ENCODE measurements at regions not wholly inside any gene's neighbourhood (a gene's known extent, or its start where the extent isn't known, plus 50 kb on each side); places are given as distances from the start of the nearest gene placed in this dataset.

DNA sequence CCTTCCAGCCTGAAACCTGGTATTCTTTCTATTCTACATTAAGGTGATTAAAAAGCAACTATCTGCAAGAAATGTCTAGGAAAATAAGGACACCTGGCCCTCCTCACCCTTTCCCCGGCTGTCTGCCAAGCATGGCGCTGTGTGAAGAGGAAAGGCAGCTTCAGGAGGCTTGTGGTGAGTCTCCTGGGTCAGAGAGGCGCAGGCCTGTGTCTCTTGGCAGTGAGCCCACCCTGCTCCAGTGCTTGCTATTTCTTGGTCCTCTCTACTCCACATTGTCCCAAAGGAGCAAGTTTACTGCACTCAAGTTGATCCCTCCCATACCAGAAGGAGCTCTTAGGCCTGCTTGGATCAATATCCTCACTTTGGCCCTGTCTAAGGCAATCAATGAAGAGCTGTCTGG is 520.7 kb upstream of the B3GAT1 start:
- Histone ChIP-seq H3K9me3 (no peaks in the 10 kb centered on the region), H3K27me3 (no peaks in the 10 kb centered on the region), H3K27ac (no peak overlapping the region), H3K4me1 (no peaks in the 10 kb centered on the region), H3K36me3 (replicated peaks in 1 of 2; ENCODE audit: insufficient read depth in 1 of 2, low read depth in 2 of 2) (no peaks in the 10 kb centered on the region), H3K4me3 (no peak overlapping the region)
- no peak for TF ChIP-seq CTCF (IDR thresholded peaks at IDR 0.05)
- no peak for TF ChIP-seq POLR2A (IDR thresholded peaks at IDR 0.05)
- intact Hi-C loops (cut with DNase I): no loop called here
- ATAC-seq: no peak
- 63 to 67% methylated on average over 3 of the region's 3 CpGs for WGBS, 2 donors
- no peak for DNase-seq

GRCh38 chr11:134925432-134925831 is 513.4 kb upstream of the B3GAT1 start:
- Histone ChIP-seq H3K27me3 (no peaks in the 10 kb centered on the region), H3K27ac (no peak overlapping the region), H3K36me3 (replicated peaks in 1 of 2; ENCODE audit: insufficient read depth in 1 of 2, low read depth in 2 of 2) (no peaks in the 10 kb centered on the region), H3K4me3 (no peak overlapping the region), H3K9me3 (no peaks in the 10 kb centered on the region), H3K4me1 (no peaks in the 10 kb centered on the region)
- no peak for TF ChIP-seq CTCF (IDR thresholded peaks at IDR 0.05)
- no peak for TF ChIP-seq POLR2A (IDR thresholded peaks at IDR 0.05)
- WGBS, 2 donors: 69 to 74% methylated on average over 3 of the region's 3 CpGs
- DNase-seq (no peak), ATAC-seq (no peak)
- intact Hi-C loops (cut with DNase I): no loop called here

- no peak for ATAC-seq
- no peaks in the 10 kb centered on the region for H3K9me3 ChIP-seq
- no peak overlapping the region for H3K27ac ChIP-seq
- WGBS, 2 donors: 35 to 43% methylated on average over 7 of the region's 7 CpGs
- no peaks in the 10 kb centered on the region for H3K27me3 ChIP-seq
- no peaks in the 10 kb centered on the region for H3K4me1 ChIP-seq
- intact Hi-C loops (cut with DNase I): no loop called here
- DNase-seq: no peak
- no peak overlapping the region for H3K4me3 ChIP-seq
- H3K36me3 ChIP-seq (replicated peaks in 1 of 2; ENCODE audit: insufficient read depth in 1 of 2, low read depth in 2 of 2): no peaks in the 10 kb centered on the region
- TF ChIP-seq POLR2A (IDR thresholded peaks at IDR 0.05) (no peak), CTCF (IDR thresholded peaks at IDR 0.05) (no peak)
Measured at GRCh38 chr11:134923441-134923840, 511.4 kb upstream of the B3GAT1 start.

DNA sequence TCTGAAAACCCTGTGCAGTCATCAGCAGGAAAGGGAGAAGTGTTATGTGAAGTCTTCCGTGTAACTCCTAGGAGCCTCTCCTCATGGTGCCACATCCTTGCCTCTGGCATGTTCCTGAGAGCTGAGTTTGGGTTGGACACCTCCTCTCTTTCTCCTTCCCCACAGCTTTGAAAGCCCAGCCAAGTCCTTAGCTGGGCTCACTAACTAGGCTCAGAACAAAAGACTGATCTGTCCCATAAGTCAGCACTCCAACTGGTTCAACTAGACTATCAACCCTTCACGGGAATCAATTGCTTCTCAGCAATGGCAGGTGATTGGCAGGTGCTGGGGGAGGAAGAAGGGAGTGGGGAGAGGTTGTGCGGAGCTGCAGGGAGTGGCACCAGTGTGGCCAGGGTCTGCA is 509.9 kb upstream of the B3GAT1 start:
- Histone ChIP-seq H3K36me3 (replicated peaks in 1 of 2; ENCODE audit: insufficient read depth in 1 of 2, low read depth in 2 of 2) (no peaks in the 10 kb centered on the region), H3K27ac (no peak overlapping the region), H3K4me1 (no peaks in the 10 kb centered on the region), H3K9me3 (no peaks in the 10 kb centered on the region), H3K27me3 (no peaks in the 10 kb centered on the region), H3K4me3 (no peak overlapping the region)
- intact Hi-C loops (cut with DNase I): no loop called here
- no peak for ATAC-seq
- 36 to 39% methylated on average over 3 of the region's 3 CpGs for WGBS, 2 donors
- no peak for DNase-seq
- TF ChIP-seq CTCF (IDR thresholded peaks at IDR 0.05) (no peak), POLR2A (IDR thresholded peaks at IDR 0.05) (no peak)

GRCh38 chr11:134920851-134921608 is 509.0 kb upstream of the B3GAT1 start:
- no peak overlapping the region for H3K4me3 ChIP-seq
- intact Hi-C loops (cut with DNase I): no loop called here
- no peaks in the 10 kb centered on the region for H3K9me3 ChIP-seq
- H3K4me1 ChIP-seq: no peaks in the 10 kb centered on the region
- H3K27me3 ChIP-seq: no peaks in the 10 kb centered on the region
- no peak overlapping the region for H3K27ac ChIP-seq
- 62 to 73% methylated on average over 8 of the region's 8 CpGs for WGBS, 2 donors
- TF ChIP-seq CTCF (IDR thresholded peaks at IDR 0.05): no peak
- no peak for TF ChIP-seq POLR2A (IDR thresholded peaks at IDR 0.05)
- no peak for ATAC-seq
- DNase-seq: no peak
- H3K36me3 ChIP-seq (replicated peaks in 1 of 2; ENCODE audit: insufficient read depth in 1 of 2, low read depth in 2 of 2): no peaks in the 10 kb centered on the region

All from body of pancreas (tissue), 4 donors.